HT-29 (cell line): ENCODE measurements at regions not wholly inside any gene's neighbourhood (a gene's known extent, or its start where the extent isn't known, plus 50 kb on each side); places are given as distances from the start of the nearest gene placed in this dataset.
"Not testable (repeated sequence)": the region's sequence is repeated elsewhere in the genome, so short reads cannot be mapped to it uniquely, and the experiment has no call there.

Source experiments
- DNase-seq: peaks from one replicate; pipeline ENCODE4 v3.0.0-alpha.2; 2015; ENCODE audit warnings: low spot score

GRCh38 chr13:71303144-71303543 lies 563.9 kb downstream of the DACH1 start:
- peak; percentile 56 for DNase-seq

GRCh38 chr13:71300602-71301001 lies 566.4 kb downstream of the DACH1 start:
- no peak for DNase-seq

- DNase-seq = no peak
These were observed 575.2 kb downstream of the DACH1 start for GRCh38 chr13:71291842-71292146.

DNA sequence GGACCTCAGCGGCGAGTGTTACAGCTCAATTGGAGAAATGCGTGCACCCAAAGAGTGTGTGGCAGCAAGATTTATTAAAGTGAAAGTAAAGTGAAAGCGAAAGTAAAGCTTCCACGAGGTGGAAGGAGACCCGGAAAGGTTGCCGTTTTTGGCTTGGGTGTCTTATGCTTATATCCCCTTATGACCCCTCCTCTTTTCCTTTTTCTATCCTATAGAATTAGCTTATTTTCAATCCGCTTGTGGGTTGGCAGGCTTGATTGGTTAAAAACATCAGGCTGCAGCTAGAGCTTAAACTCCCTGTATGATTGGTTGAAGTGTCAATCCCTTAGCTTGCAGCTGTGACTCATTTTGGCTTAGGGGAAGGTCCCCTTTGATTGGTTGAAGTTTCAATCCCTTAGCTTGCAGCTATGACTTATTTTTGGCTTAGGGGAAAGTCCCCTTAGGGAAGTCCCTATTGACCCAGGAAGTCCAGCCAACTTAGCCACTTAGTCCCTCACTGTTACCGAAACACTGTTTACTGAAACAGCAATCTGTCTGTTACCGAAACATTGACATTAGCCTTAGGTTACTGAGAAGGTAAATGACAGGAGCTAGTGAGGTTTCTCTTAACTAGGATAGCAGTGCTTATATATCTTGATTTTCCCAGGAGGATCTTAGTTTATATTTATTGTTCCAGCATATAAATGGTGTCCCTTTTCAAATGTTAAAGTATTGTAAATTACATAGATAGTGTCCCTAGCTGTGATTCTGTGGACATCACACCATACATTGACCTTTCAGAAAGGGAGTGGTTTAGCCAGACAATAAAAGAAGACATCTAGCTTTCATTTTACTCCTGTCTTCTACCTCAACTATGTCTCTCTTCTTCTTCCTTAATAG lies 575.8 kb downstream of the DACH1 start:
- peak; percentile 64 for DNase-seq

DNA sequence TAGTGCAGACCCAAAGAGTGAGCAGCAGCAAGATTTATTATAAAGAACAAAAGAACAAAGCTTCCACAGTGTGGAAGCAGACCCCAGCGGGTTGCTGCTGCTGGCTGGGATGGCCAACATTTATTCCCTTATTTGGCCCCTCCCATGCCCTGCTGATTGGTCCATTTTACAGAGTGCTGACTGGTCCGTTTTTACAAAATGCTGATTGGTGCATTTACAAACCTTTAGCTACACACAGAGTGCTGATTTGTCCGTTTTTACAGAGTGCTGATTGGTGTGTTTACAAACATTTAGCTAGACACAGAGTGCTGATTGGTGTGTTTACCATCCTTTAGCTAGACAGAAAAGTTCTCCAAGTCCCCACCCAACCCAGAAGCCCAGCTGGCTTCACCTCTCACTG lies 577.0 kb downstream of the DACH1 start:
- DNase-seq = not testable (repeated sequence)

GRCh38 chr13:71285700-71286099 lies 581.3 kb downstream of the DACH1 start:
- DNase-seq = peak; percentile 43

- DNase-seq = no peak
These were observed 588.5 kb downstream of the DACH1 start for GRCh38 chr13:71278512-71278911.

DNA sequence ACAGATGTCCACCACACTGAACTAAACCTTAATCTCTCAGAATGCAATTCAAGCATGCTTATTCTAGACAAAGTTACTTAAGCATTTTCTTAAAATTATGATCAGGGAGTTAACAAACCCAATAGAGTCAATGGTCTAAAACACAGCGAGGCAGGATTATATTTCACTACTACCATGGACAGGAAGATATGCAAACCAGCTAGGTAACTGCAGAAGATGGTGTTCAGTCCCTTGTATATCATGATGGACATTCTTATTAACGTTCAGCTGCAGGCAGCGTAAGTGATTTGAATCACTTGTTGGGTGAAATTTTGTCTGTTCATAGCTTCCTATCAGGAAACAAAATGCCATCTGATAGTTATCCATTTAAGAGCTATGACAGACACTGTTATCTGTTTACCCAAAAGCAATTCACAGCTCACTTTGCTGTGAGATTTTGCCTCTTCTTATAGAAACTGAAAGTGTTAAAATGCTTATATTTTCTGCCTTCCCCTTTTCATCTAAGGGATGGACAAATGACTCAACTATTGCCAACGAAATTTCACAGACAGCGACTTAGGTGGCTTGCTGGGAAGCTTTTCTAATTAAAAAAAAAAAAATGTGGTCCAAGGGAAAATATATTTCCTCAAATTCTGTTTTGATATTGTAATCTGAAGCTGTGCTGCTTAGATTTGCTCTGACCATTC lies 591.9 kb downstream of the DACH1 start:
- DNase-seq = no peak

DNA sequence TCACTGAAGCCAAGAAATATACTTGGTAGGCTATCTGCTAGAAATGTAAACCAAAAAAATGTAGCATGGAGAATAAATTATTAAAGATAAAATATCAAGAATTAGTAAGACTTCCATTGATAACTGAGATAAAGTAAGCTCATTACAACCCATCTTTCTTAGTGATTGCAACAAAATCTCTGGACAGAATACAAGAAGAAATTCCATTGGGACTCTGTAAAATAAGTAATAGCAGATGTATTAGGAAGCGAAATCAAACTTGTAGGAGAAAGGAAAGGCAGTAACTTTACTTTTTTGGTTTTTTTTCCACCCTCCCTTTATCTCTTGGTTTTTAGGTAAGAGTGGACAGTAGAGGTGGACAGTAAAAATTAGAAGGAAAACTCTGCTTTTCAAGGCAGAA lies 605.7 kb downstream of the DACH1 start:
- DNase-seq = no peak

GRCh38 chr13:71260246-71260645 lies 606.8 kb downstream of the DACH1 start:
- no peak for DNase-seq

DNA sequence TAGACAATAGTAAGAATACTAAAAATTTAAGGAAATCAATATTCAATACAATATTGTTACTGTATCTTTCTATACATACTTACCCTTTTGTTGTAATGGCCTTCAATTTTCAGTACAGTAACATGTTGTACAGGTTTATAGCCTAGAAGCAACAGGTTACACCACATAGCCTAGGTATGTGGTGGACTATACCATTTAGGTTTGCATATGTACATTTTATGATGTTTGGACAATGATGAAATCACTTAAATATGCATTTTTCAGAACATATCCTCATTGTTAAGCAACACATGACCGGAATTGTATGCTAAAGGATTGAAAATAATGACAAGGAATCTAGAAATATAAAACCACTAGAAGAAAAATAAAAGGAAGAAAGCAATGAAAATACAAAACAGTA lies 611.4 kb downstream of the DACH1 start:
- DNase-seq = peak; percentile 37

- DNase-seq = peak; percentile 47
These were observed 612.6 kb downstream of the DACH1 start for GRCh38 chr13:71254384-71254783.

- peak; percentile 50 for DNase-seq
These were observed 614.8 kb downstream of the DACH1 start for GRCh38 chr13:71252184-71252704.

GRCh38 chr13:71251292-71251951 lies 615.6 kb downstream of the DACH1 start:
- DNase-seq = no peak

DNA sequence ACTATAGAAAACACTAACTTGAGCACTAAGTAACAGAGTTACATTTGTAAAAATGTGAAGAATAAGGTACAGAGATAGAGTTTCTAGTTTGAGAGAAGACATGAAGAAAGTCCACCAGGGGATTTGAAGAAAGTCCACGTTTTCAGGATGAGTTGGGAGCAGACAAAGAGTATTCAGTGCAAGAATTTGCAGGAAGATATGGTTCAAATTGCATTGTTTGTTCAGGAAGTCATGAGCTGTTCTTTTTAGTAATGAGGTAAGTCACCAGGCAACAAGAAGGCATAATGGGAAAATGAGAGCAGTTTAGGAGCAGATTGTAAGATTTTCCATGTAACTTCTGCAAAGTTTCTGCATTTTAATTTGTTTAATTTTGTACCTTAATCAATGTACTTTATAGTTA lies 618.0 kb downstream of the DACH1 start:
- no peak for DNase-seq

DNA sequence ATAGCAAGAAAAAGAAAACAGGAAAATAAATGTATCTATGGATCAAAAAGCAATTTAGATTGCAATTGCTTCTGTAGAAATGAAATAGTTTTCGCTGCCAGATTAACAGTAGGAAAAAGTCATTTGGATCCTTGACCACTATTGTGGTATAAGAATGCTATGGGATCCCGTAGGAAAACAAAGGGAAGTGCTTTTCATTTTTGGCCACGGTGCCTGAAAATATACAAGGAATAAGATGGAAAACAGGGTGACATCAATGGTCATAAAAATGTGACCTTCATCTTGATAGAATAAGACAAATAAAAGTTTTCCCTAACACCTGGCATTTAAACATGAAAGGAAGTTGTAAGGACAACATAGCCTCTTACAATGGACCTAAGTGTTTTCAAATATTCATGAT lies 622.8 kb downstream of the DACH1 start:
- DNase-seq = no peak

GRCh38 chr13:71242201-71242600 lies 624.8 kb downstream of the DACH1 start:
- DNase-seq = no peak

- DNase-seq = peak; percentile 38
These were observed 626.1 kb downstream of the DACH1 start for GRCh38 chr13:71240911-71241310.

DNA sequence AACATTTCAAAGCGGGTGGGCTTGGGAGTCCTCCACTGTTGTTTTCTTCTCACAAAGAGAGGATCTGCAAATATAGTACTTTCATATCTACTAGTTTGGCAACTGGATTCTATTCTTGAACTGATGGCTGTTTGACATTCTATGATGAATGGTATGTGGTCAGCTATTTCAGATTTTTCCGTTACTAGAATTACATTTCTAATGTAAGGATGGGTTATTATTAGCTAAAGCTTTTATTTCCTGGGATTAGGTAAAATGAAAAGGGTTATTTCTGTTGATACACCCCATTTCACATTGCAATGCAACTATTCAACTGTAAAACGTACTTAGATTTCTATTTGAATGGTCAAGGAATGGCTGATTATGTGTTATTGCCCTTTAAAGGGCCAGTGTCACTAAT lies 629.7 kb downstream of the DACH1 start:
- DNase-seq = no peak

- DNase-seq = no peak
These were observed 647.1 kb downstream of the DACH1 start for GRCh38 chr13:71219698-71220415.

DNA sequence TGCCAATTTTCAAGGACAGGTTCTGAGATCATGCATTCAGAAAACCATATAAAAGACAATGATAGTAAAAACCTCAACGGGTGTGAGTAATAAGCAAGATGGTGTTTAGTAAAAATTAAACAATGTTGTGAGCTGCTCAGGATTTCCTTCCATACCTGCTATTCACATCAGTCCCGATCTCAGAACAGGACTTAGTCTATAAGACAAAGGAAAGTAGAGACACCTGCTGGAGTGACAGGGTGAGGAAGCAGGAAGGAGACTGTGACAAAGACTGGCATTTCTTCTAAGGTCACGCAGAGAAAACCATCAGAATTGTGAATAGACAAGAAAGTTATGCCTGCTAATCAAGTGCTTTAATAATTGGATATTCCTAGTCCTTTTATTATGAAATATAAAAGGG lies 648.0 kb downstream of the DACH1 start:
- DNase-seq = peak; percentile 59

DNA sequence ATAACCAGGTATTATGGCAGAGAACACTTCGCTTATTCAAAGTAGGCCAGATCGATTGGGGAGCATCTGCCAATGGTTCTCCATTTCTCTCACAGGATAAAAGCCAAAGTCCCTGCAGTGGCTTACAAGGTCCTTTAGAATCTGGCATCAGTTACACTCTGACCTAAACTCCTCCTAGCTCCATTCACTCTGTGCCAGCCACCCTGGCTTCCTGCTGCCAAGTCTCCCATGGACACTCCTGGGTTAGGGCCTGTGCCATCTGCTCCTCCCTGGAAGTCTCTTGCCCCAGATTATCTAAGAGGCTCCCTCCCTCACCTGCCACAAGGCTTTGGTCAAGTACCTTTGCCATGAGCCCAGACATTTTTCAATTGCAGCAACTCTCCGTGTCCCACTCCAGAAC lies 649.2 kb downstream of the DACH1 start:
- no peak for DNase-seq
